ENCODE measurements at regions not wholly inside any gene's neighbourhood (a gene's known extent, or its start where the extent isn't known, plus 50 kb on each side); places are given as distances from the start of the nearest gene placed in this dataset.

GRCh38 chr3:68334367-68334986 lies 597.9 kb downstream of the TAFA4 start (continued):
- TF ChIP-seq, protein P1, sequence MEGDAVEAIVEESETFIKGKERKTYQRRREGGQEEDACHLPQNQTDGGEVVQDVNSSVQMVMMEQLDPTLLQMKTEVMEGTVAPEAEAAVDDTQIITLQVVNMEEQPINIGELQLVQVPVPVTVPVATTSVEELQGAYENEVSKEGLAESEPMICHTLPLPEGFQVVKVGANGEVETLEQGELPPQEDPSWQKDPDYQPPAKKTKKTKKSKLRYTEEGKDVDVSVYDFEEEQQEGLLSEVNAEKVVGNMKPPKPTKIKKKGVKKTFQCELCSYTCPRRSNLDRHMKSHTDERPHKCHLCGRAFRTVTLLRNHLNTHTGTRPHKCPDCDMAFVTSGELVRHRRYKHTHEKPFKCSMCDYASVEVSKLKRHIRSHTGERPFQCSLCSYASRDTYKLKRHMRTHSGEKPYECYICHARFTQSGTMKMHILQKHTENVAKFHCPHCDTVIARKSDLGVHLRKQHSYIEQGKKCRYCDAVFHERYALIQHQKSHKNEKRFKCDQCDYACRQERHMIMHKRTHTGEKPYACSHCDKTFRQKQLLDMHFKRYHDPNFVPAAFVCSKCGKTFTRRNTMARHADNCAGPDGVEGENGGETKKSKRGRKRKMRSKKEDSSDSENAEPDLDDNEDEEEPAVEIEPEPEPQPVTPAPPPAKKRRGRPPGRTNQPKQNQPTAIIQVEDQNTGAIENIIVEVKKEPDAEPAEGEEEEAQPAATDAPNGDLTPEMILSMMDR (IDR thresholded peaks at IDR 0.05) = no peak
- TF ChIP-seq EHF (CRISPR knock-in tag; IDR thresholded peaks at IDR 0.05) = no peak
- TF ChIP-seq, protein P2, sequence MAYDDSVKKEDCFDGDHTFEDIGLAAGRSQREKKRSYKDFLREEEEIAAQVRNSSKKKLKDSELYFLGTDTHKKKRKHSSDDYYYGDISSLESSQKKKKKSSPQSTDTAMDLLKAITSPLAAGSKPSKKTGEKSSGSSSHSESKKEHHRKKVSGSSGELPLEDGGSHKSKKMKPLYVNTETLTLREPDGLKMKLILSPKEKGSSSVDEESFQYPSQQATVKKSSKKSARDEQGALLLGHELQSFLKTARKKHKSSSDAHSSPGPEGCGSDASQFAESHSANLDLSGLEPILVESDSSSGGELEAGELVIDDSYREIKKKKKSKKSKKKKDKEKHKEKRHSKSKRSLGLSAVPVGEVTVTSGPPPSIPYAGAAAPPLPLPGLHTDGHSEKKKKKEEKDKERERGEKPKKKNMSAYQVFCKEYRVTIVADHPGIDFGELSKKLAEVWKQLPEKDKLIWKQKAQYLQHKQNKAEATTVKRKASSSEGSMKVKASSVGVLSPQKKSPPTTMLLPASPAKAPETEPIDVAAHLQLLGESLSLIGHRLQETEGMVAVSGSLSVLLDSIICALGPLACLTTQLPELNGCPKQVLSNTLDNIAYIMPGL (CRISPR knock-in tag; IDR thresholded peaks at IDR 0.05; ENCODE audit: borderline replicate concordance) = no peak
- TF ChIP-seq JUNB (IDR thresholded peaks at IDR 0.05) = no peak
- no peak for TF ChIP-seq ZC3H11A (IDR thresholded peaks at IDR 0.05)
- TF ChIP-seq, protein P3, sequence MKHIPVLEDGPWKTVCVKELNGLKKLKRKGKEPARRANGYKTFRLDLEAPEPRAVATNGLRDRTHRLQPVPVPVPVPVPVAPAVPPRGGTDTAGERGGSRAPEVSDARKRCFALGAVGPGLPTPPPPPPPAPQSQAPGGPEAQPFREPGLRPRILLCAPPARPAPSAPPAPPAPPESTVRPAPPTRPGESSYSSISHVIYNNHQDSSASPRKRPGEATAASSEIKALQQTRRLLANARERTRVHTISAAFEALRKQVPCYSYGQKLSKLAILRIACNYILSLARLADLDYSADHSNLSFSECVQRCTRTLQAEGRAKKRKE (CRISPR knock-in tag; IDR thresholded peaks at IDR 0.05; ENCODE audit: low read depth) = no peak
- no peak for TF ChIP-seq USF2 (IDR thresholded peaks at IDR 0.05)
- TF ChIP-seq PHF8 (IDR thresholded peaks at IDR 0.05; ENCODE audit: borderline replicate concordance, low read depth) = no peak
- no peak for TF ChIP-seq RCOR1 (IDR thresholded peaks at IDR 0.05; ENCODE audit: low read depth, low read length)
- no peak for TF ChIP-seq SMC3 (IDR thresholded peaks at IDR 0.05)

DNA sequence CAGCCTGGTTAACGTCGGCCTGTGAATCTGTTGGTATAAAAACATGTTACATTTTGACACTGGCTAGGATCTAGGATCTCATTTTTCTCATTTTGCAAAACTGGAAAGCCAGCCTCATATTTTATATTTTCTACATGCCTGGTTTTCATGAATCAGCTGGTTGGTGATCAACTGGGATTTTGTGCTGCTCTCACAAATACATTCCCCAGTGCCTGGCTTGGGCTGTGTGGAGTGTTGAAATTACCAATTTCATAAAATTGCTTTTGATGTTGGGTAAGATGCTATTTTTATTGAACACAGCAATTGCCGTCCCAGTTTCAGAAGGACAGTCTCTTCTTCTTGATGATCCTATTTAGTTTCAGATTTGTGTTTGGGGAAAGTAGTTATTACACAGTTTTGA lies 604.3 kb downstream of the TAFA4 start:
- no peak for DNase-seq (ENCODE audit: low read depth in 1 of 2, low spot score in 1 of 2)
- no peak for ATAC-seq
- no peak for TF ChIP-seq JUN (IDR thresholded peaks at IDR 0.05)
- no peak for TF ChIP-seq TP53 (CRISPR knock-in tag; IDR thresholded peaks at IDR 0.05)
- no peak for TF ChIP-seq NR3C1 (IDR thresholded peaks at IDR 0.05)
- no peak for TF ChIP-seq HOXB5 (CRISPR knock-in tag; IDR thresholded peaks at IDR 0.05)
- CTCF ChIA-PET = interaction anchor here (1.0 kb wide), 1 partner anchor 31 kb away, joined by 3 read pairs; no protein-coding TSS in a partner anchor
- no peak overlapping the region for H3K4me3 ChIP-seq
- WGBS (ENCODE audit: missing lambda C conversion rate) = 12% methylated on average over 3 of the region's 3 CpGs
- no peak overlapping the region for H3K27ac ChIP-seq
- no peak for FAIRE-seq
- no peaks in the 10 kb centered on the region for H3K9me3 ChIP-seq
- POLR2A ChIA-PET = no interaction called here
- H3K4me2 ChIP-seq = no peak overlapping the region
- no peaks in the 10 kb centered on the region for H3K4me1 ChIP-seq

DNA sequence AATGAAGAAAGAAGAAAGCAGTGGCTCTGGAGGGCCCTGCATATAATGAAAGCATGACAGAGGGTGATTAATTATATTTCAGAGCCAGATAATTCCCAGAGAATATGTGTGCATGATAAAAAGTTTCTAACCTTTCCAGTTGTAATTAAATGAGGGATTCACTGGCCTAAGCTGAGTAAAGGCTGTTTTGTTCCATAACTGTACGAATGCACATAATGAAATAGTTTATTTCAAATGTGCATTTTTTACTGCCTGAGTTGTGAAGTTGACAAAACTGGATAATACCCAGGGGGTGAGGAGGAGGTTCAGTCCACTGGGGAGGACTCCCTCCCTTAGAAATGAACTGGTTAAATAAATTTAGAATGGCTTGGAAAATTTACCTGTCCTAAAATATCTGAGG lies 616.4 kb downstream of the TAFA4 start:
- POLR2A ChIA-PET = no interaction called here
- Histone ChIP-seq H3K9me3 (no peaks in the 10 kb centered on the region), H3K4me1 (no peaks in the 10 kb centered on the region), H3K27ac (no peak overlapping the region), H3K4me2 (no peak overlapping the region), H3K4me3 (no peak overlapping the region)
- WGBS (ENCODE audit: missing lambda C conversion rate) = 4% methylated on average over 1 of the region's 1 CpG
- TF ChIP-seq TP53 (CRISPR knock-in tag; IDR thresholded peaks at IDR 0.05) (no peak), HOXB5 (CRISPR knock-in tag; IDR thresholded peaks at IDR 0.05) (no peak), NPAS2 (CRISPR knock-in tag; IDR thresholded peaks at IDR 0.05; ENCODE audit: borderline replicate concordance) (no peak), HOXB13 (CRISPR knock-in tag; IDR thresholded peaks at IDR 0.05; ENCODE audit: low read depth) (no peak), EHMT2 (IDR thresholded peaks at IDR 0.05; ENCODE audit: low read depth) (no peak), HDAC2 (IDR thresholded peaks at IDR 0.05) (no peak), POLR2A (IDR thresholded peaks at IDR 0.05; ENCODE audit: low read length) (no peak)
- TF ChIP-seq, protein P4, sequence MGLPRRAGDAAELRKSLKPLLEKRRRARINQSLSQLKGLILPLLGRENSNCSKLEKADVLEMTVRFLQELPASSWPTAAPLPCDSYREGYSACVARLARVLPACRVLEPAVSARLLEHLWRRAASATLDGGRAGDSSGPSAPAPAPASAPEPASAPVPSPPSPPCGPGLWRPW (IDR thresholded peaks at IDR 0.05) = no peak
- TF ChIP-seq, protein P5, sequence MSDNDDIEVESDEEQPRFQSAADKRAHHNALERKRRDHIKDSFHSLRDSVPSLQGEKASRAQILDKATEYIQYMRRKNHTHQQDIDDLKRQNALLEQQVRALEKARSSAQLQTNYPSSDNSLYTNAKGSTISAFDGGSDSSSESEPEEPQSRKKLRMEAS (IDR thresholded peaks at IDR 0.05) = no peak
- FAIRE-seq = no peak
- ATAC-seq = no peak
- CTCF ChIA-PET = no interaction called here
- no peak for DNase-seq (ENCODE audit: low read depth in 1 of 2, low spot score in 1 of 2)

Data from A549 (cell line).